ENCODE measurements at regions not wholly inside any gene's neighbourhood (a gene's known extent, or its start where the extent isn't known, plus 50 kb on each side); places are given as distances from the start of the nearest gene placed in this dataset.
A peak's percentile ranks its signal among the peaks of the same experiment; 100 is the strongest.

DNA sequence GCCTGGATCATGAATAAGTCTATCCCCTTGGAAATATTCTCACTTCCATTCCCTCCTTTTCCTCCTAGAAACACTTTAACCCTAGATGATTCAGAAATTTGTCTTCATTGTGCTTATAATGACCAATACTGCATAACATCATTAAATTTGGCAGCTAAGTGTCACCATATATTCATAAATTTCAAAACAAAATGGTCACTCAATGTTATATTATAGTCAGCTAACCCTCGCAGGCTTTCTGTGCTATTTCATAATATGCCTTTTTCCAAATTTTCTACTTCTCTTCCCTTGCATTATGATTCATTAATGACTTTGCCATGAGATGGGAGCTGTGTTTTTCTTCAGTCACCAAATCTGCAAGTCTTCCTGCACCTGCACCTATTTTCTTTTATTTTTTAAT lies 308.3 kb upstream of the AKR1E2 start:
- DNase-seq (ENCODE audit: low spot score in 2 of 2) = no peak
- WGBS = 100% methylated on average over 1 of the region's 1 CpG
- Histone ChIP-seq H3K9me3 (no peaks in the 10 kb centered on the region), H3K27me3 (no peaks in the 10 kb centered on the region), H3K4me3 (no peak overlapping the region), H3K36me3 (no peaks in the 10 kb centered on the region), H3K27ac (no peak overlapping the region), H3K4me1 (peaks cover 7% of the 10 kb centered on the region)
- TF ChIP-seq EP300 (IDR thresholded peaks at IDR 0.05) (no peak), POLR2AphosphoS5 (IDR thresholded peaks at IDR 0.05) (no peak), POLR2A (IDR thresholded peaks at IDR 0.05) (no peak), CTCF (IDR thresholded peaks at IDR 0.05) (no peak)

GRCh38 chr10:4515721-4516120 lies 310.3 kb upstream of the AKR1E2 start:
- no peak for DNase-seq (ENCODE audit: low spot score in 2 of 2)

GRCh38 chr10:4514445-4515108 lies 311.4 kb upstream of the AKR1E2 start:
- Histone ChIP-seq H3K9me3 (no peaks in the 10 kb centered on the region), H3K4me1 (peaks cover 16% of the 10 kb centered on the region), H3K4me3 (no peak overlapping the region), H3K27ac (peak overlapping the region; percentile 53), H3K36me3 (no peaks in the 10 kb centered on the region), H3K27me3 (no peaks in the 10 kb centered on the region)
- DNase-seq (ENCODE audit: low spot score in 2 of 2) = peak in 1 of 2 donors; percentile 74
- WGBS = 83% methylated on average over 19 of the region's 19 CpGs
- no peak for TF ChIP-seq POLR2A (IDR thresholded peaks at IDR 0.05)

More at GRCh38 chr10:4515721-4516120, 310.3 kb upstream of the AKR1E2 start:
- no peak overlapping the region for H3K27ac ChIP-seq
- no peak for TF ChIP-seq POLR2A (IDR thresholded peaks at IDR 0.05)
- no peak for TF ChIP-seq POLR2AphosphoS5 (IDR thresholded peaks at IDR 0.05)
- no peak for TF ChIP-seq CTCF (IDR thresholded peaks at IDR 0.05)
- TF ChIP-seq EP300 (IDR thresholded peaks at IDR 0.05) = no peak
- H3K9me3 ChIP-seq = no peaks in the 10 kb centered on the region
- H3K4me3 ChIP-seq = no peak overlapping the region
- peaks cover 16% of the 10 kb centered on the region for H3K4me1 ChIP-seq
- no peaks in the 10 kb centered on the region for H3K27me3 ChIP-seq
- no peaks in the 10 kb centered on the region for H3K36me3 ChIP-seq
- WGBS = 94% methylated on average over 5 of the region's 5 CpGs

- TF ChIP-seq CTCF (IDR thresholded peaks at IDR 0.05) (no peak), POLR2A (IDR thresholded peaks at IDR 0.05) (no peak), EP300 (IDR thresholded peaks at IDR 0.05) (no peak), POLR2AphosphoS5 (IDR thresholded peaks at IDR 0.05) (no peak)
- no peaks in the 10 kb centered on the region for H3K36me3 ChIP-seq
- H3K9me3 ChIP-seq = no peaks in the 10 kb centered on the region
- H3K4me1 ChIP-seq = peaks cover 16% of the 10 kb centered on the region
- WGBS = 30% methylated on average over 6 of the region's 6 CpGs
- H3K27ac ChIP-seq = no peak overlapping the region
- no peaks in the 10 kb centered on the region for H3K27me3 ChIP-seq
- no peak overlapping the region for H3K4me3 ChIP-seq
- no peak for DNase-seq (ENCODE audit: low spot score in 2 of 2)
Observed at GRCh38 chr10:4512671-4513240, 313.3 kb upstream of the AKR1E2 start.

DNA sequence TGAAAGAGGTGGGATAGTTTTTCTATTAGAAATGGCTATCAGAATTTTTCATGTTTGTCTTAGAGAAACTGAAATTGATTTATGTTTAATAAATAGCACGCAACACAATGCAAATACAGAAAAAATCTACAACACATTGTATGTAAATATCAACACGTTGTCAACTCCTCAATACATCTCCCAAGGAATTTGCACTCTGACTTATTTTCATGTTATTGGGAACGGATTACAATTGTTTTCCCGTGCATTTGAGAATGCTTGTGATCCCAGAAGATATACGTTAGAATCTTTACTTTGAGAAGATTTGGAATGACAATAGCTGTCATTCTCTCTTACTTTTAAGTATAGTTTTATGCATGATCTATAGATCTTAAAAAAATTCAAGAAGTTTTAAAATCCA lies 313.8 kb upstream of the AKR1E2 start:
- H3K27ac ChIP-seq = no peak overlapping the region
- no peaks in the 10 kb centered on the region for H3K9me3 ChIP-seq
- H3K4me3 ChIP-seq = no peak overlapping the region
- no peaks in the 10 kb centered on the region for H3K27me3 ChIP-seq
- no peak for DNase-seq (ENCODE audit: low spot score in 2 of 2)
- TF ChIP-seq CTCF (IDR thresholded peaks at IDR 0.05) = no peak
- TF ChIP-seq POLR2A (IDR thresholded peaks at IDR 0.05) = no peak
- no peak for TF ChIP-seq POLR2AphosphoS5 (IDR thresholded peaks at IDR 0.05)
- TF ChIP-seq EP300 (IDR thresholded peaks at IDR 0.05) = no peak
- H3K36me3 ChIP-seq = no peaks in the 10 kb centered on the region
- peaks cover 16% of the 10 kb centered on the region for H3K4me1 ChIP-seq
- WGBS = 80% methylated on average over 5 of the region's 5 CpGs
